Keratinocyte (primary cell): ENCODE measurements at regions not wholly inside any gene's neighbourhood (a gene's known extent, or its start where the extent isn't known, plus 50 kb on each side); places are given as distances from the start of the nearest gene placed in this dataset.
"Not testable (repeated sequence)": the region's sequence is repeated elsewhere in the genome, so short reads cannot be mapped to it uniquely, and the experiment has no call there.

Experiments used
- CTCF ChIP-seq, 3 experiments: IDR thresholded peaks in 1 of 3; conservative IDR thresholded peaks in 1 of 3; optimal IDR thresholded peaks in 1 of 3; 2 replicates in 2 of 3; 3 replicates in 1 of 3; pipeline versions ENCODE3 to v1.5.1; 2011; ENCODE audit warnings: low read length in 3 of 3, mild to moderate bottlenecking in 3 of 3, moderate library complexity in 2 of 3, control low read depth in 1 of 3, inconsistent platforms in 1 of 3; ENCODE audit not compliant: insufficient read depth in 2 of 3; ENCODE audit errors: extremely low read depth in 1 of 3
- EZH2 ChIP-seq: IDR thresholded peaks from one replicate; pipeline ENCODE4 v1.6.1; 2012; ENCODE audit warnings: inconsistent platforms, mild to moderate bottlenecking, low read length, moderate library complexity

- TF ChIP-seq CTCF (optimal IDR thresholded peaks at IDR 0.05 in 1 of 3, IDR thresholded peaks at IDR 0.05 in 1 of 3, conservative IDR thresholded peaks at IDR 0.05 in 1 of 3; ENCODE audit: extremely low read depth in 1 of 3, insufficient read depth in 2 of 3, low read length in 3 of 3); EZH2: not testable (repeated sequence)
Observed at GRCh38 chr15:79512844-79513243, 80.7 kb downstream of the MINAR1 start.
